ENCODE measurements at regions not wholly inside any gene's neighbourhood (a gene's known extent, or its start where the extent isn't known, plus 50 kb on each side); places are given as distances from the start of the nearest gene placed in this dataset.
"Not testable (repeated sequence)": the region's sequence is repeated elsewhere in the genome, so short reads cannot be mapped to it uniquely, and the experiment has no call there.

- ATAC-seq (ENCODE audit: low read depth) (no peak), DNase-seq (no peak)
- no peaks in the 10 kb centered on the region for H3K36me3 Mint-ChIP-seq
- H3K9me3 Mint-ChIP-seq: no peaks in the 10 kb centered on the region
- H3K4me1 Mint-ChIP-seq: no peaks in the 10 kb centered on the region
- H3K27ac Mint-ChIP-seq: no peak overlapping the region
- H3K4me3 Mint-ChIP-seq: no peak overlapping the region
- POLR2A ChIA-PET: no interaction called here
- peaks cover 3% of the 10 kb centered on the region for H3K27me3 Mint-ChIP-seq
Observed at GRCh38 chr9:2390028-2390427, 231.6 kb upstream of the VLDLR start.

GRCh38 chr9:2391509-2392132, 230.0 kb upstream of the VLDLR start:
- H3K27ac Mint-ChIP-seq; H3K9me3 Mint-ChIP-seq; H3K4me3 Mint-ChIP-seq; H3K36me3 Mint-ChIP-seq; DNase-seq; POLR2A ChIA-PET; H3K4me1 Mint-ChIP-seq; H3K27me3 Mint-ChIP-seq; ATAC-seq (ENCODE audit: low read depth): not testable (repeated sequence)

- ATAC-seq (ENCODE audit: low read depth); DNase-seq; H3K27ac Mint-ChIP-seq; H3K4me1 Mint-ChIP-seq; H3K4me3 Mint-ChIP-seq; H3K9me3 Mint-ChIP-seq; H3K27me3 Mint-ChIP-seq; H3K36me3 Mint-ChIP-seq; POLR2A ChIA-PET: not testable (repeated sequence)
Observed at GRCh38 chr9:2394087-2394741, 227.4 kb upstream of the VLDLR start.

- Mint-ChIP-seq H3K9me3 (no peaks in the 10 kb centered on the region), H3K4me3 (no peak overlapping the region), H3K27ac (no peak overlapping the region), H3K27me3 (peaks cover 3% of the 10 kb centered on the region), H3K36me3 (no peaks in the 10 kb centered on the region), H3K4me1 (no peaks in the 10 kb centered on the region)
- DNase-seq: no peak
- POLR2A ChIA-PET: no interaction called here
- no peak for ATAC-seq (ENCODE audit: low read depth)
Observed at GRCh38 chr9:2395814-2396612, 225.6 kb upstream of the VLDLR start.

- POLR2A ChIA-PET: no interaction called here
- DNase-seq (no peak), ATAC-seq (ENCODE audit: low read depth) (no peak)
- Mint-ChIP-seq H3K36me3 (no peaks in the 10 kb centered on the region), H3K27ac (no peak overlapping the region), H3K27me3 (peaks cover 3% of the 10 kb centered on the region), H3K4me1 (no peaks in the 10 kb centered on the region), H3K9me3 (no peaks in the 10 kb centered on the region), H3K4me3 (no peak overlapping the region)
Observed at GRCh38 chr9:2396622-2397285, 224.8 kb upstream of the VLDLR start.

GRCh38 chr9:2397875-2398274, 223.7 kb upstream of the VLDLR start:
- ATAC-seq (ENCODE audit: low read depth); H3K4me1 Mint-ChIP-seq; H3K4me3 Mint-ChIP-seq; POLR2A ChIA-PET; H3K27me3 Mint-ChIP-seq; H3K27ac Mint-ChIP-seq; H3K36me3 Mint-ChIP-seq; DNase-seq; H3K9me3 Mint-ChIP-seq: not testable (repeated sequence)

- H3K4me1 Mint-ChIP-seq; H3K27me3 Mint-ChIP-seq; ATAC-seq (ENCODE audit: low read depth); H3K9me3 Mint-ChIP-seq; H3K27ac Mint-ChIP-seq; H3K36me3 Mint-ChIP-seq; POLR2A ChIA-PET; H3K4me3 Mint-ChIP-seq; DNase-seq: not testable (repeated sequence)
Observed at GRCh38 chr9:2401746-2402145, 219.8 kb upstream of the VLDLR start.

- H3K9me3 Mint-ChIP-seq: peaks cover 7% of the 10 kb centered on the region
- H3K4me3 Mint-ChIP-seq: no peak overlapping the region
- no peaks in the 10 kb centered on the region for H3K36me3 Mint-ChIP-seq
- H3K4me1 Mint-ChIP-seq: no peaks in the 10 kb centered on the region
- H3K27ac Mint-ChIP-seq: no peak overlapping the region
- POLR2A ChIA-PET: no interaction called here
- DNase-seq: no peak
- ATAC-seq (ENCODE audit: low read depth): no peak
- peaks cover 4% of the 10 kb centered on the region for H3K27me3 Mint-ChIP-seq
Observed at GRCh38 chr9:2403701-2404100, 217.9 kb upstream of the VLDLR start.

GRCh38 chr9:2406252-2406651, 215.3 kb upstream of the VLDLR start:
- peaks cover 4% of the 10 kb centered on the region for H3K27me3 Mint-ChIP-seq
- DNase-seq (no peak), ATAC-seq (ENCODE audit: low read depth) (no peak)
- no peak overlapping the region for H3K27ac Mint-ChIP-seq
- no peaks in the 10 kb centered on the region for H3K36me3 Mint-ChIP-seq
- H3K9me3 Mint-ChIP-seq: peaks cover 7% of the 10 kb centered on the region
- H3K4me3 Mint-ChIP-seq: no peak overlapping the region
- POLR2A ChIA-PET: no interaction called here
- no peaks in the 10 kb centered on the region for H3K4me1 Mint-ChIP-seq

- peaks cover 7% of the 10 kb centered on the region for H3K9me3 Mint-ChIP-seq
- no peak for DNase-seq
- POLR2A ChIA-PET: no interaction called here
- no peak overlapping the region for H3K27ac Mint-ChIP-seq
- H3K36me3 Mint-ChIP-seq: no peaks in the 10 kb centered on the region
- no peak for ATAC-seq (ENCODE audit: low read depth)
- no peak overlapping the region for H3K4me3 Mint-ChIP-seq
- H3K4me1 Mint-ChIP-seq: no peaks in the 10 kb centered on the region
- H3K27me3 Mint-ChIP-seq: peaks cover 3% of the 10 kb centered on the region
Observed at GRCh38 chr9:2407450-2407849, 214.1 kb upstream of the VLDLR start.

GRCh38 chr9:2411459-2412215, 209.9 kb upstream of the VLDLR start:
- Mint-ChIP-seq H3K9me3 (no peaks in the 10 kb centered on the region), H3K27ac (no peak overlapping the region), H3K4me1 (no peaks in the 10 kb centered on the region), H3K27me3 (peaks cover 2% of the 10 kb centered on the region), H3K36me3 (no peaks in the 10 kb centered on the region), H3K4me3 (no peak overlapping the region)
- ATAC-seq (ENCODE audit: low read depth) (no peak), DNase-seq (no peak)
- POLR2A ChIA-PET: no interaction called here

- Mint-ChIP-seq H3K36me3 (no peaks in the 10 kb centered on the region), H3K4me1 (no peaks in the 10 kb centered on the region), H3K27ac (no peak overlapping the region), H3K9me3 (no peaks in the 10 kb centered on the region), H3K4me3 (no peak overlapping the region), H3K27me3 (peaks cover 4% of the 10 kb centered on the region)
- DNase-seq (no peak), ATAC-seq (ENCODE audit: low read depth) (no peak)
- POLR2A ChIA-PET: no interaction called here
Observed at GRCh38 chr9:2413160-2413805, 208.3 kb upstream of the VLDLR start.

- H3K9me3 Mint-ChIP-seq: no peaks in the 10 kb centered on the region
- POLR2A ChIA-PET: no interaction called here
- peaks cover 4% of the 10 kb centered on the region for H3K27me3 Mint-ChIP-seq
- H3K27ac Mint-ChIP-seq: no peak overlapping the region
- H3K36me3 Mint-ChIP-seq: no peaks in the 10 kb centered on the region
- no peak overlapping the region for H3K4me3 Mint-ChIP-seq
- no peaks in the 10 kb centered on the region for H3K4me1 Mint-ChIP-seq
- DNase-seq: no peak
- no peak for ATAC-seq (ENCODE audit: low read depth)
Observed at GRCh38 chr9:2414465-2414864, 207.1 kb upstream of the VLDLR start.
